Common myeloid progenitor, CD34-positive (primary cell): ENCODE measurements at regions not wholly inside any gene's neighbourhood (a gene's known extent, or its start where the extent isn't known, plus 50 kb on each side); places are given as distances from the start of the nearest gene placed in this dataset.

Experiments
- CTCF ChIA-PET: fragments of 350-600 bp; sonication (Branson Sonifier 250); formaldehyde crosslinking; loops from one replicate; lab custom pipeline; 2021; ENCODE audit warnings: antibody characterized with exemption; lab: Charles Lee
- POLR2A ChIA-PET: fragments of 350-600 bp; sonication (Branson Sonifier 250); formaldehyde crosslinking; loops from one replicate; lab custom pipeline; 2021; ENCODE audit warnings: antibody characterized with exemption; lab: Charles Lee
- DNase-seq, 3 donors: peaks; one replicate each; pipeline versions ENCODE4 v3.0.0 to v3.0.0-alpha.2; 2013
- H3K27ac ChIP-seq, 2 experiments: 1 replicate in 1 of 2; 2 replicates in 1 of 2; pipeline ENCODE4 v1.7.0; 2013; ENCODE audit warnings: inconsistent platforms in 2 of 2, low read length in 2 of 2, mild to moderate bottlenecking in 2 of 2, low read depth in 1 of 2, moderate library complexity in 1 of 2; ENCODE audit not compliant: severe bottlenecking in 2 of 2, insufficient read depth in 1 of 2, poor library complexity in 1 of 2
- H3K27me3 ChIP-seq, 5 experiments: replicated peaks in 2 of 5; 1 replicate in 3 of 5; 2 replicates in 2 of 5; pipeline versions ENCODE4 v1.6.1 to v1.7.0; 2013; ENCODE audit warnings: low read length in 4 of 5, mild to moderate bottlenecking in 2 of 5, moderate library complexity in 2 of 5, inconsistent platforms in 1 of 5; ENCODE audit not compliant: insufficient read depth in 5 of 5, control insufficient read depth in 4 of 5
- H3K36me3 ChIP-seq, 4 experiments: 1 replicate in 2 of 4; 2 replicates in 2 of 4; pipeline versions ENCODE4 v1.6.1 to v1.7.0; 2013; ENCODE audit warnings: low read length in 3 of 4, control low read depth in 1 of 4, mild to moderate bottlenecking in 1 of 4; ENCODE audit not compliant: control insufficient read depth in 4 of 4, insufficient read depth in 4 of 4
- H3K4me1 ChIP-seq, 4 experiments: 1 replicate in 3 of 4; 2 replicates in 1 of 4; pipeline versions ENCODE4 v1.6.1 to v1.7.1; 2013; ENCODE audit warnings: low read length in 3 of 4, mild to moderate bottlenecking in 3 of 4, control low read depth in 1 of 4, inconsistent platforms in 1 of 4, moderate library complexity in 1 of 4; ENCODE audit not compliant: control insufficient read depth in 4 of 4, insufficient read depth in 4 of 4; ENCODE audit errors: control extremely low read depth in 1 of 4
- H3K4me3 ChIP-seq, 7 experiments: 1 replicate in 4 of 7; 2 replicates in 3 of 7; pipeline versions ENCODE4 v1.5.1 to v1.7.0; 2013; ENCODE audit warnings: mild to moderate bottlenecking in 7 of 7, low read length in 6 of 7, moderate library complexity in 6 of 7, inconsistent platforms in 2 of 7, low read depth in 2 of 7, control low read depth in 1 of 7; ENCODE audit not compliant: insufficient read depth in 4 of 7, control insufficient read depth in 1 of 7; ENCODE audit errors: extremely low read depth in 1 of 7
- H3K9me3 ChIP-seq, 5 experiments: 1 replicate in 4 of 5; 2 replicates in 1 of 5; pipeline versions ENCODE4 v1.6.1 to v1.7.1; 2013; ENCODE audit warnings: low read length in 4 of 5, mild to moderate bottlenecking in 2 of 5, inconsistent platforms in 1 of 5, low read depth in 1 of 5, moderate library complexity in 1 of 5; ENCODE audit not compliant: control insufficient read depth in 4 of 5, insufficient read depth in 2 of 5; ENCODE audit errors: control extremely low read depth in 1 of 5
- WGBS: methylation state at CpG from one replicate; pipeline ENCODE4 v1.1.5; 2013; ENCODE audit not compliant: insufficient coverage; 5-methylcytosine and 5-hydroxymethylcytosine counted together

DNA sequence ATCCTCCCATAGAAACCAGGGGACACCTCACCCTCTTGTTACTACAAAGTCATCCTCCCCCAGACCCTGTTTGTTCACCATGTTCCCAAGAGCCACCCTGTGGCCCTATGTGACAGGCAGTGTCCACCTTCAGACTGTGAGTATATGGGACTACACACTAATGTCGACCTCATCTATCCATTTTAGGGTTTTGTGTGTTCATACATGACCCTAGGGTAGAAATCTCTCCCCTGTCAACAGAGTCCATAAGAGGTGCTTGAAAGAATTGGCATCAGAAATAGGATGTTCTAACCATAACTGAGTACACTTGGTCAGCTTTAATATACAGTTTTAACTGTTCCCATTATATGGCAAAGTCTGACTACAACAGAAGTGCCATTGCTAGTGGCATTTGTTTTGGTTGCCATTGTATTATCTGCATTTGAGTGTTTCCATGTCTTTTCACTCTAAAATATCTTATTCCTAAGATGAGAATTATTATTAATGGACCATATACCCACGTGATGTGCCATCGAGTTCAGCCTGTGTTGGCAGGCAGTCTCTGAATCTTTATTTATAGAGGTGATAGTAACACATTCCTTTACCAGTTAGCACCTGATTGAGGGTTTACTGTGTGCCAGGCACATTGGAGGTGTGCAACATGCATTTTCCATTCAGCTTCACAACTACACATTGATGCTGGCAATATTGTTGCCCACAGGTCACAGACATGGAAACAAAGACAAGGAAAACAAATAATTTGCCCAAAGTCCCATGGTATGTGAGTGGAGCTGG lies 590.6 kb upstream of the IGFBP3 start:
- peaks cover 0 to 3% (median 0%) of the 10 kb centered on the region in 5 experiments for H3K9me3 ChIP-seq
- no peak for DNase-seq
- CTCF ChIA-PET: no interaction called here
- WGBS: 100% methylated on average over 1 of the region's 3 CpGs
- H3K4me1 ChIP-seq: no peaks in the 10 kb centered on the region
- H3K27ac ChIP-seq: no peak overlapping the region
- H3K27me3 ChIP-seq: no peaks in the 10 kb centered on the region
- POLR2A ChIA-PET: no interaction called here
- no peaks in the 10 kb centered on the region for H3K36me3 ChIP-seq
- no peak overlapping the region for H3K4me3 ChIP-seq

DNA sequence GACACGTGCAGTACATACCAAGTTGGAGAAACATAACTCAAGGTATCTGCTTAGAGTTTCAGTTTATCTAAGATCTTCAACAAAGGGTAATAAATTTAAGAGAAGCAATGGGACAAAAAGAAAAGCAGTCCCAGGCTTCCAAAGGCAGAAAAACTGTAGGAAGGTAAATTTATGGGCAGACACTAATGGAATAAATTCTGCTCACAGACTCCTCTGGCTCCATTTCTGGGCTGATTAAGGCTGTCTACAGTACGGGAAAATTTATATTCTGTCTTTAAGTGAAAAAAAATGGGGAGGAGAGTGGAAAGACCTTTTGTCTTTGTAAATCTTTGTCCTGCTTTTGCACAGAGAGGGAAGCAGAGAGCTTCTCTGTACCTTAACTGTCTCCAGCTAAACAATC lies 587.5 kb upstream of the IGFBP3 start:
- Histone ChIP-seq H3K27me3 (no peaks in the 10 kb centered on the region), H3K36me3 (no peaks in the 10 kb centered on the region), H3K27ac (no peak overlapping the region), H3K4me1 (no peaks in the 10 kb centered on the region), H3K9me3 (no peaks in the 10 kb centered on the region), H3K4me3 (no peak overlapping the region)
- DNase-seq: no peak
- 80% methylated on average over 1 of the region's 2 CpGs for WGBS
- ChIA-PET POLR2A (no interaction called here), CTCF (no interaction called here)

- no peak for DNase-seq
- ChIA-PET POLR2A (no interaction called here), CTCF (no interaction called here)
- Histone ChIP-seq H3K27me3 (no peaks in the 10 kb centered on the region), H3K4me1 (no peaks in the 10 kb centered on the region), H3K36me3 (no peaks in the 10 kb centered on the region), H3K4me3 (no peak overlapping the region), H3K27ac (no peak overlapping the region), H3K9me3 (no peaks in the 10 kb centered on the region)
- 94% methylated on average over 2 of the region's 4 CpGs for WGBS
Observed at GRCh38 chr7:46507560-46507959, 586.5 kb upstream of the IGFBP3 start.

DNA sequence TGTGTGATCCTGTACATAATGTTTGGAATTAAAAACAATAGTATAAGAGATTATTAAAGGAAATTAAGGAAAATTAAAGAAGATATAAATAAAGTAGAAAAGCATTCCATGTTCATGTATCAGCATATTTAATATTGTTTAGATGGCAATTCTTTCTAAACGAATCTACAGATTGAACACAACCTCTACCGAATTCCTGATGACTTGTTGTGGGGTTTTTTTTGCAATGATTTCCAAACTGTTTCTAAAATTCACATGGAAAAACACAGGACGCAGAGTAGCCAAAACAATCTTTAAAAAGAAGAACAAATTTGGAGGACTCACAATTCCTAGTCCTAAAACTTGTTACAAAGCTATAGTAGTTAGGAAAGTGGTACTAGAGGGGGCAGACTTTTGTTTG lies 573.4 kb upstream of the IGFBP3 start:
- no peak overlapping the region for H3K4me3 ChIP-seq
- H3K27me3 ChIP-seq: no peaks in the 10 kb centered on the region
- H3K9me3 ChIP-seq: peaks cover 0 to 4% (median 0%) of the 10 kb centered on the region in 5 experiments
- H3K4me1 ChIP-seq: no peaks in the 10 kb centered on the region
- H3K27ac ChIP-seq: no peak overlapping the region
- CTCF ChIA-PET: no interaction called here
- WGBS: no CpG with 5 or more reads among the region's 3 CpGs
- no peaks in the 10 kb centered on the region for H3K36me3 ChIP-seq
- DNase-seq: no peak
- POLR2A ChIA-PET: no interaction called here

DNA sequence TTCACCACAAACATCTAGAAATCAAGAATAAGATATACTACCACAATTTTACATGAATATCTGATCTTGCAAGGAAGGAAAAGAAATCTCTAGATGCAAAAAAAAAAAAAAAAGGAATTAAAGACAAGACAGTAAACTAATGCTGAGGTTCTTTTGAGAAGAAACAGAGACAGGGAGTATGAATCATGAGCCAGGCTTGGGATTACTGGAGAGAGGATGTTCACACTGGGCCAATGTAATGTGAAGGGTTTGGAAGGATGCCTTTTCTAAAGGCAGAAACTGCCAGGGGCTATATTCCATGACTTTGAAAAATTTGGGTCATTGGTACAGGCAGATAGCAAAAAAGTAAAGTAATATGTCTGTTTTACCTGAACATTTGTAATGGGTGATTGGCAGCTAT lies 573.0 kb upstream of the IGFBP3 start:
- POLR2A ChIA-PET: no interaction called here
- CTCF ChIA-PET: no interaction called here
- Histone ChIP-seq H3K4me1 (no peaks in the 10 kb centered on the region), H3K36me3 (no peaks in the 10 kb centered on the region), H3K4me3 (no peak overlapping the region), H3K27me3 (no peaks in the 10 kb centered on the region), H3K9me3 (peaks cover 0 to 4% (median 0%) of the 10 kb centered on the region in 5 experiments), H3K27ac (no peak overlapping the region)
- DNase-seq: no peak

DNA sequence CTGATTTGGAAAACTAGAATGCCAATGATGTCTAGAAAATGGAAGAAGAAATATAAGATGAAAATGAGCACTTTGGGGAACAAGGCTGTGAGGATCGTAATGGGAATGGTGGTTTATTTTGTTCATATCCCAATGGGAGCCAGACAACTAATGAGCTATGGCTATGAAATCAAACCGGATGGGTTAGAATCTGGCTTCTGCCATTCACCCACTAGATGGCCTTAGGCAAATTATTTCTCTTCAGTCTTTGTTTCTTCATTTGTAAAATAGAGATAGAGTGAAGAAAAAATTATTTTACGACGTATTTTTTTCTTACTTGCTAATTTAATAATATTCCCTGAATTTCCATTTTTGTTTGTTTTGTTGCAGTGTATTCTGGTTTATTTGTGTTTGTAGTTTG lies 572.1 kb upstream of the IGFBP3 start:
- WGBS: 100% methylated on average over 2 of the region's 4 CpGs
- Histone ChIP-seq H3K36me3 (no peaks in the 10 kb centered on the region), H3K27ac (no peak overlapping the region), H3K4me1 (no peaks in the 10 kb centered on the region), H3K9me3 (peaks cover 0 to 2% (median 0%) of the 10 kb centered on the region in 5 experiments), H3K4me3 (no peak overlapping the region), H3K27me3 (no peaks in the 10 kb centered on the region)
- CTCF ChIA-PET: no interaction called here
- DNase-seq: no peak
- POLR2A ChIA-PET: no interaction called here

DNA sequence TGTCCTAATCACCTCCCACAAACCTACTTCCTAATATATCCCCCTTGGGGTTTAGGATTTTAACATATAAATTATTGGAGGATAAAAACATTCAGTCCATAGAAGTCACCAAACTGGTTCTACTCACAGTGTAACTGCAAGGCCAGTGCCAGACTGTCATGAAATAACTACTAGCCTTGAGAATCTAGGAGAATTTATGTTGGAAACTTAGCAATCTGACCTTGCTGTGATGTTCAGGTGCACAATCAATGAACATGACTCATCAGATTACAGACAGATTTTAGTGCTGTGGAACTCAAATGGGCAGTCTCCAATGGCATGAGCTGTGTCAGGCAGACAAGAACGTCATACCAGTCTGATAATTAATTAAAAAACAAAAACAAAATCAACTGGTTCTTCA lies 571.4 kb upstream of the IGFBP3 start:
- POLR2A ChIA-PET: no interaction called here
- WGBS: no CpG with 5 or more reads among the region's 1 CpG
- DNase-seq: no peak

More for the DNA sequence above, 571.4 kb upstream of the IGFBP3 start:
- Histone ChIP-seq H3K4me1 (no peaks in the 10 kb centered on the region), H3K27me3 (no peaks in the 10 kb centered on the region), H3K9me3 (peaks cover 0 to 2% (median 0%) of the 10 kb centered on the region in 5 experiments), H3K27ac (no peak overlapping the region), H3K4me3 (no peak overlapping the region), H3K36me3 (no peaks in the 10 kb centered on the region)
- CTCF ChIA-PET: no interaction called here
